Gastroesophageal sphincter (tissue), 4 donors: ENCODE measurements at regions not wholly inside any gene's neighbourhood (a gene's known extent, or its start where the extent isn't known, plus 50 kb on each side); places are given as distances from the start of the nearest gene placed in this dataset.
A peak's percentile ranks its signal among the peaks of the same experiment; 100 is the strongest.

Source experiments
- ATAC-seq: fragments of 150-250 bp; one replicate; pipeline ENCODE4 v1.9.1; 2016; ENCODE audit warnings: mild to moderate bottlenecking, moderate library complexity
- H3K27ac ChIP-seq, 4 donors: fragments of 200-600 bp; sonication (generic) in 3 of 4; 1 replicate in 3 of 4; 2 replicates in 1 of 4; pipeline ENCODE4 v1.5.1; 2016 to 2019
- H3K27me3 ChIP-seq: fragments of 200-600 bp; sonication (generic); one replicate; pipeline ENCODE4 v1.5.1; 2019
- H3K36me3 ChIP-seq, 2 donors: fragments of 200-600 bp; sonication (generic); one replicate each; pipeline ENCODE4 v1.5.1; 2019; ENCODE audit warnings: control low read depth in 1 of 2
- H3K4me1 ChIP-seq, 3 donors: fragments of 200-600 bp; sonication (generic); 1 replicate in 2 of 3; 2 replicates in 1 of 3; pipeline ENCODE4 v1.5.1; 2016 to 2019; ENCODE audit warnings: control low read depth in 2 of 3
- H3K4me3 ChIP-seq, 2 donors: fragments of 200-600 bp; sonication (generic); one replicate each; pipeline ENCODE4 v1.5.1; 2019; ENCODE audit warnings: mild to moderate bottlenecking in 1 of 2, moderate library complexity in 1 of 2
- H3K9me3 ChIP-seq, 3 donors: fragments of 200-600 bp; sonication (generic); one replicate each; pipeline ENCODE4 v1.5.1; 2017 to 2019; ENCODE audit warnings: control low read depth in 2 of 3
- EP300 ChIP-seq: sonication (generic); formaldehyde crosslinking; IDR thresholded peaks from one replicate; pipeline ENCODE4 v1.6.1; 2017; ENCODE audit warnings: antibody characterized with exemption, mild to moderate bottlenecking
- POLR2A ChIP-seq, 2 donors: fragments of 450-650 bp; IDR thresholded peaks; one replicate each; pipeline ENCODE4 v1.6.1; 2017; ENCODE audit warnings: antibody characterized with exemption in 2 of 2, mild to moderate bottlenecking in 2 of 2, moderate library complexity in 1 of 2
- POLR2AphosphoS5 ChIP-seq: sonication (generic); formaldehyde crosslinking; IDR thresholded peaks from one replicate; pipeline ENCODE4 v1.6.1; 2017; ENCODE audit warnings: antibody characterized with exemption
- WGBS, 2 donors: methylation state at CpG; one replicate each; pipeline ENCODE4 v1.1.5; 2018; ENCODE audit warnings: low coverage in 1 of 2; 5-methylcytosine and 5-hydroxymethylcytosine counted together
- TF ChIP-seq, protein P1 (sequence below), 4 experiments: fragments of 200-600 bp in 2 of 4; fragments of 450-650 bp in 2 of 4; sonication (generic) in 1 of 4; IDR thresholded peaks; one replicate each; pipeline ENCODE4 v1.5.1; 2017 to 2019; ENCODE audit warnings: antibody characterized with exemption in 4 of 4, mild to moderate bottlenecking in 2 of 4, moderate library complexity in 2 of 4

DNA sequence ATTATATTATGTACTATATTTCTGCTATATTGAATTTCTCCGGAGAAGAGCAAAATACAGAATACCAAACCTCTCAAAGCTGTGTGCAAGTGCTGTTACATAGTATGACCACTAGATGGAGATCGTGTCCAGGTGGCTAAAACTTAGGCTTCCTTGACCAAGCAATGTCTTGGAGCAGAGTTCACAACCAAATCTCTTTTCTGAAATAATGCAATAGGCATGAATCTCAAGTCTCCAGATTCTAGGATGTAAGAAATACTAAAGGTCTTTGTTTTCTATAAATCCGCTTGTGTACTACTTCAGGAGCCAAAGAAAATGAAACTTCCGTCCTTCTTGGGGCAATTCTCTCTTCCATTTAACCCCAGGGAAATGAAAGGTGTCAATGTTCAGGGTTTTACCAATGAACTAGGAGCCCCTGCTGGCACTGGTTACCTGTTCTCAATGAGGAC, 181.5 kb upstream of the RAI14 start:
- 0 to 18% methylated on average over 1 to 4 of the region's 4 CpGs for WGBS, 2 donors
- H3K36me3 ChIP-seq, result no peaks in the 10 kb centered on the region
- no peaks in the 10 kb centered on the region for H3K4me1 ChIP-seq
- no peak overlapping the region for H3K27ac ChIP-seq
- ATAC-seq, result peak; percentile 76
- TF ChIP-seq EP300 (no peak), POLR2AphosphoS5 (no peak)
- TF ChIP-seq, protein P1, sequence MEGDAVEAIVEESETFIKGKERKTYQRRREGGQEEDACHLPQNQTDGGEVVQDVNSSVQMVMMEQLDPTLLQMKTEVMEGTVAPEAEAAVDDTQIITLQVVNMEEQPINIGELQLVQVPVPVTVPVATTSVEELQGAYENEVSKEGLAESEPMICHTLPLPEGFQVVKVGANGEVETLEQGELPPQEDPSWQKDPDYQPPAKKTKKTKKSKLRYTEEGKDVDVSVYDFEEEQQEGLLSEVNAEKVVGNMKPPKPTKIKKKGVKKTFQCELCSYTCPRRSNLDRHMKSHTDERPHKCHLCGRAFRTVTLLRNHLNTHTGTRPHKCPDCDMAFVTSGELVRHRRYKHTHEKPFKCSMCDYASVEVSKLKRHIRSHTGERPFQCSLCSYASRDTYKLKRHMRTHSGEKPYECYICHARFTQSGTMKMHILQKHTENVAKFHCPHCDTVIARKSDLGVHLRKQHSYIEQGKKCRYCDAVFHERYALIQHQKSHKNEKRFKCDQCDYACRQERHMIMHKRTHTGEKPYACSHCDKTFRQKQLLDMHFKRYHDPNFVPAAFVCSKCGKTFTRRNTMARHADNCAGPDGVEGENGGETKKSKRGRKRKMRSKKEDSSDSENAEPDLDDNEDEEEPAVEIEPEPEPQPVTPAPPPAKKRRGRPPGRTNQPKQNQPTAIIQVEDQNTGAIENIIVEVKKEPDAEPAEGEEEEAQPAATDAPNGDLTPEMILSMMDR (IDR thresholded peaks at IDR 0.05), result peak; percentile 89 to 99 (median 94)
- H3K9me3 ChIP-seq, result no peaks in the 10 kb centered on the region
- H3K27me3 ChIP-seq, result no peaks in the 10 kb centered on the region
- H3K4me3 ChIP-seq, result no peak overlapping the region

DNA sequence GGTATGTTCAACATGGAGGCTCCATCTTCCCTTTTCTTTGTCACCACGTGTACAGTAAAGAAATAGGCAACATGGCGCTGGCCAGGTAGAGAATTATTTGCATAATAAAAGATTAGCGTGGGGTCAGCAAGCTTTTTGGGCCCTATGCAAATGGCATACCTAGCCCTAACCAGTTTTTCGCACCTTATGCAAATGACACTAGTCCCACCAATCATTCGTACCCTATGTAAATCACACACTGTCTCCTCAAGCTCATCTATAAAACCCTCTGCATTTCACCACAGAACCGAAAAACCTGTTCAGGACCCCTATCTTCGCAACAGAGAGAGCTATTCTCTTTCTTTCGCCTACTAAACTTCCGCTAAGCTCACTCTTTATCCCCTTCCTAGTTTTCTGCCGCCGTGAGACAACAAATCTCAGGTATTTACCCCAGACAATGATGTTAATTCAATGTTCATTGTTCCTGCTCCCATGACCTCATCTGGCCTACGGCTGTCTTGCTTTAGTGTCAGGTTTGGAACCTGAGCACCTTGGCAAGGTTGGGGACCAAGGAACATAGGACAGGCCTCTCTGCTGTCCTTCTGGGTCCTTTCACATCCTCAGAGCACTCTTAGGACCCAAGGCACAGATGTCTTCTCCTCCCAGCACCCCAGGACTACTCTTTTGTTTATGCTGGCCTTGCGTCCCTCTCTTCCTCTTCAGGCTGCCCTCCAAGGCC, 180.7 kb upstream of the RAI14 start:
- Histone ChIP-seq H3K27ac (no peak overlapping the region), H3K36me3 (no peaks in the 10 kb centered on the region), H3K4me3 (no peak overlapping the region), H3K9me3 (no peaks in the 10 kb centered on the region), H3K27me3 (no peaks in the 10 kb centered on the region), H3K4me1 (no peaks in the 10 kb centered on the region)
- WGBS, 2 donors, result 86 to 87% methylated on average over 13 of the region's 13 CpGs
- no peak for ATAC-seq
- TF ChIP-seq POLR2AphosphoS5 (no peak), POLR2A (IDR thresholded peaks at IDR 0.05) (no peak), EP300 (no peak)
- TF ChIP-seq, protein P1 (IDR thresholded peaks at IDR 0.05), result no peak

DNA sequence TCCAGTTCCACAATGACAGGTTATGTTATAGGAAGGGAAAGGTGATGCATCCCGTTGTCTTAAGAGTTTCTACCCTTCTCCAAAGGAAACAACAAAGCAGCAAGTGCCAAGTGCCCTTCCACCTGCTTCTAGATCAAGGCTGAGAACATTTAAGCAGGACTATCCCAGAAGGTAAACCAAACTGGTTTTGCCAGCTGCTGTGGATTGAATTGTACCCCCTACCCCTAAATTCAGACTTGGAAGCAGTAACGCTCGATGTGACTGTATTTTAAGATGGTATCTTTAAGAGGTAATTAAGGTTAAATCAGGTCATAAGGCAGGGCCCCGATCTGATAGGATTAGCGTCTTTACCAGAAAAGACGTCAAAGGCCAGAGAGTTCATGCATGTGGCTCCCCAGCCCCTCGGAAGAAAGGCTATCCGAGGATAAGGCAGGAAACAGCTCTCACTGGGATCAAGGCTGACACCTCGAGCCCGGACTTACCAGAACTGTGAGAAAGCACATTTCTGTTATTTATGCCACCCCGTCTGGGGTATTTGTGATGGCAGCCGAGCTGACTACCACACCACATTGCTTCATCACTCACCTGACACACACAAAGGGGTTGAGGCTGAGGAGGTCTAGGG, 179.1 kb upstream of the RAI14 start:
- peaks cover 0 to 3% (median 0%) of the 10 kb centered on the region in 3 donors for H3K9me3 ChIP-seq
- no peak for ATAC-seq
- no peak overlapping the region for H3K4me3 ChIP-seq
- WGBS, 2 donors, result 80 to 85% methylated on average over 6 to 11 of the region's 12 CpGs
- no peak for TF ChIP-seq POLR2AphosphoS5
- no peak for TF ChIP-seq POLR2A (IDR thresholded peaks at IDR 0.05)
- TF ChIP-seq, protein P1 (IDR thresholded peaks at IDR 0.05), result no peak
- no peak for TF ChIP-seq EP300
- H3K27ac ChIP-seq, result no peak overlapping the region
- H3K36me3 ChIP-seq, result no peaks in the 10 kb centered on the region
- no peaks in the 10 kb centered on the region for H3K4me1 ChIP-seq
- no peaks in the 10 kb centered on the region for H3K27me3 ChIP-seq

DNA sequence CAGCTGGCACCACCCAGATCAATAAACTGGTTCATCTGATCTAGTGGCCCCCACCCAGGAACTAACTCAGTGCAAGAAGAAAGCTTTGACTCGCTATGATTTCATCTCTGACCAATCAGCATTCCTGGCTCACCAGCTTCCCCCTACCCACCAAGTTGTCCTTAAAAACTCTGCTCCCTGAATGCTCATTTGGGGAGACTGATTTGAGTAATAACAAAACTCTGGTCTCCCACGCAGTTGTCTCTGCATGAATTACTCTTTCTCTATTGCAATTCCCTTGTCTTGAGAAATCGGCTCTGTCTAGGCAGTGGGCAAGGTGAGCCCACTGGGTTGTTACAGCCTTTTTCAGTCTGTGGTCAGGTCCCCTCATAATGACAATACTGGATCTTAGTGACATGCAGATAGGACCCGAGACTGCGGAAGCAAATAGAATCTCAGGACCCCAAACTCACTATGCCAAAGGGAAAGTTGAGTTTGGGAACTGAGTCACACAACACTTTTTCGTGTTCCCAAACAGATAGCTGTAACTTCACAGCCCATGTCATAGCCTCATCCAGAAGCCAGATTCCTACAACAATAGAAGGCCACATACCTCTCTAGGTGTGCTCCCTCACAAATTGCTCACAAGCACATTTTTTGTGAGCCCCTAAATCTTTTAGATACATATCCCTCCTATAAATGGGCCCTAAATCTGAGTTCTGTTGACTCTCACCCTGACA, 175.2 kb upstream of the RAI14 start:
- Histone ChIP-seq H3K36me3 (no peaks in the 10 kb centered on the region), H3K27ac (no peak overlapping the region), H3K4me3 (no peak overlapping the region), H3K27me3 (no peaks in the 10 kb centered on the region), H3K4me1 (peaks cover 0 to 1% (median 0%) of the 10 kb centered on the region in 3 donors), H3K9me3 (peaks cover 0 to 8% (median 0%) of the 10 kb centered on the region in 3 donors)
- TF ChIP-seq, protein P1 (IDR thresholded peaks at IDR 0.05), result no peak
- no peak for TF ChIP-seq EP300
- no peak for ATAC-seq
- WGBS, 2 donors, result 94 to 100% methylated on average over 1 to 3 of the region's 6 CpGs
